ENCODE measurements at regions not wholly inside any gene's neighbourhood (a gene's known extent, or its start where the extent isn't known, plus 50 kb on each side); places are given as distances from the start of the nearest gene placed in this dataset.

DNA sequence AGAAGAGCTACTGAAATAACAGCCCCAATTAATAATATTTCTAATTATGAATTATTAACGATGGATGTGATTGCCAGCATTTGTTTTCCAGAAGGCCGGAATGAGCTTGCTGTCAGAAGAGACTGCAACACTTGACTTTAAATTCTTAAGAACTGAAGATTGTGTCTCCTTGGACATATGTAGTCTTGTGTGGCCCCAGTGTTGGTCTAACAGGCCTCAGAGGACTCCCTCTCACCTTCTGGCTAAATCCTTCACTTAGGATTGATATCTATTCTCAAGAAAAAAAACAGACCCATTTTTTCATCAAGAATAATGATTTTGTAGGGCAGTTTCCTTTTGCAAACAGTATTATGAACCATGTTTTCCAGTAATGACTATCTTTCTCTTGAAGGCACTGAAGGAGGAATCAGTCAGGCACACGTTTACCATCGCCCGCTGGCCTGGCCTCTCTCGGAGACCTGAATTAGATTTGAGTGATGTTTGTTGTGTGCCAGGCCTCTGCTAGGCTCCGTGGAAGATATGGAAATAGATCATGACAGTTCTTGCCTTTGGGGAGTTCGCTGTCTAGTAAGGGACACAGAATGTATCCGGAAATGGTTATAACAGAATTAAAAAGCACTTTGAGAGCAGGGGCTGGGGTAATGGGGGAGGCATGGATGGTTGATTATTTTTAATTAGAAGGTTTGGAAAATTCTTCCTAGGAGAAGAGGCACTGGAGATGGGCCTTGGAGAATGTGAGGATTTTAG, 258.0 kb downstream of the MYCN start:
- Histone ChIP-seq H3K9me3 (ENCODE audit: low read length) (no peaks in the 10 kb centered on the region), H4K20me1 (ENCODE audit: insufficient read depth) (no peaks in the 10 kb centered on the region), H3K27me3 (ENCODE audit: insufficient read depth, low read depth, low read length) (no peaks in the 10 kb centered on the region), H3K9ac (ENCODE audit: low read length) (no peak overlapping the region), H3F3A (ENCODE audit: insufficient read depth, low read length, poor library complexity, severe bottlenecking) (no peaks in the 10 kb centered on the region), H3K27ac (ENCODE audit: low read length) (no peak overlapping the region), H3K9me2 (ENCODE audit: insufficient read depth, low read length) (no peaks in the 10 kb centered on the region), H2AFZ (ENCODE audit: low read depth, low read length) (no peak overlapping the region), H3K4me2 (ENCODE audit: low read length) (no peak overlapping the region), H3K36me3 (ENCODE audit: insufficient read depth, low read length) (no peaks in the 10 kb centered on the region), H3K4me3 (ENCODE audit: low read length) (no peak overlapping the region), H3K79me2 (replicated peaks; ENCODE audit: insufficient read depth, low read length) (no peaks in the 10 kb centered on the region)
- TF ChIP-seq EZH2 (IDR thresholded peaks at IDR 0.05; ENCODE audit: borderline replicate concordance, insufficient read depth, low read length, poor library complexity, severe bottlenecking) (no peak), EP300 (conservative IDR thresholded peaks at IDR 0.05; ENCODE audit: poor library complexity, severe bottlenecking) (no peak), SMC3 (conservative IDR thresholded peaks at IDR 0.05; ENCODE audit: poor library complexity) (no peak), RAD21 (conservative IDR thresholded peaks at IDR 0.05) (no peak), CTCF (IDR thresholded peaks at IDR 0.05; ENCODE audit: poor library complexity, severe bottlenecking) (no peak), MXI1 (conservative IDR thresholded peaks at IDR 0.05; ENCODE audit: poor library complexity, severe bottlenecking) (no peak), POLR2AphosphoS5 (IDR thresholded peaks at IDR 0.05) (no peak), TAF1 (IDR thresholded peaks at IDR 0.05; ENCODE audit: low read depth) (no peak)
- TF ChIP-seq, protein P1, sequence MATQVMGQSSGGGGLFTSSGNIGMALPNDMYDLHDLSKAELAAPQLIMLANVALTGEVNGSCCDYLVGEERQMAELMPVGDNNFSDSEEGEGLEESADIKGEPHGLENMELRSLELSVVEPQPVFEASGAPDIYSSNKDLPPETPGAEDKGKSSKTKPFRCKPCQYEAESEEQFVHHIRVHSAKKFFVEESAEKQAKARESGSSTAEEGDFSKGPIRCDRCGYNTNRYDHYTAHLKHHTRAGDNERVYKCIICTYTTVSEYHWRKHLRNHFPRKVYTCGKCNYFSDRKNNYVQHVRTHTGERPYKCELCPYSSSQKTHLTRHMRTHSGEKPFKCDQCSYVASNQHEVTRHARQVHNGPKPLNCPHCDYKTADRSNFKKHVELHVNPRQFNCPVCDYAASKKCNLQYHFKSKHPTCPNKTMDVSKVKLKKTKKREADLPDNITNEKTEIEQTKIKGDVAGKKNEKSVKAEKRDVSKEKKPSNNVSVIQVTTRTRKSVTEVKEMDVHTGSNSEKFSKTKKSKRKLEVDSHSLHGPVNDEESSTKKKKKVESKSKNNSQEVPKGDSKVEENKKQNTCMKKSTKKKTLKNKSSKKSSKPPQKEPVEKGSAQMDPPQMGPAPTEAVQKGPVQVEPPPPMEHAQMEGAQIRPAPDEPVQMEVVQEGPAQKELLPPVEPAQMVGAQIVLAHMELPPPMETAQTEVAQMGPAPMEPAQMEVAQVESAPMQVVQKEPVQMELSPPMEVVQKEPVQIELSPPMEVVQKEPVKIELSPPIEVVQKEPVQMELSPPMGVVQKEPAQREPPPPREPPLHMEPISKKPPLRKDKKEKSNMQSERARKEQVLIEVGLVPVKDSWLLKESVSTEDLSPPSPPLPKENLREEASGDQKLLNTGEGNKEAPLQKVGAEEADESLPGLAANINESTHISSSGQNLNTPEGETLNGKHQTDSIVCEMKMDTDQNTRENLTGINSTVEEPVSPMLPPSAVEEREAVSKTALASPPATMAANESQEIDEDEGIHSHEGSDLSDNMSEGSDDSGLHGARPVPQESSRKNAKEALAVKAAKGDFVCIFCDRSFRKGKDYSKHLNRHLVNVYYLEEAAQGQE (IDR thresholded peaks at IDR 0.05; ENCODE audit: borderline replicate concordance): no peak

- no peak overlapping the region for H3K4me3 ChIP-seq (ENCODE audit: low read length)
- no peaks in the 10 kb centered on the region for H3K27me3 ChIP-seq (ENCODE audit: insufficient read depth, low read depth, low read length)
These were observed 257.3 kb downstream of the MYCN start for GRCh38 chr2:16197504-16198147.

More at GRCh38 chr2:16197504-16198147, 257.3 kb downstream of the MYCN start:
- no peaks in the 10 kb centered on the region for H4K20me1 ChIP-seq (ENCODE audit: insufficient read depth)
- H3K27ac ChIP-seq (ENCODE audit: low read length): no peak overlapping the region
- no peaks in the 10 kb centered on the region for H3K9me3 ChIP-seq (ENCODE audit: low read length)
- H3K4me2 ChIP-seq (ENCODE audit: low read length): no peak overlapping the region
- no peaks in the 10 kb centered on the region for H3K79me2 ChIP-seq (replicated peaks; ENCODE audit: insufficient read depth, low read length)
- TF ChIP-seq CTCF (IDR thresholded peaks at IDR 0.05; ENCODE audit: poor library complexity, severe bottlenecking) (no peak), MXI1 (conservative IDR thresholded peaks at IDR 0.05; ENCODE audit: poor library complexity, severe bottlenecking) (no peak)
- TF ChIP-seq, protein P1 (IDR thresholded peaks at IDR 0.05; ENCODE audit: borderline replicate concordance): no peak
- no peak overlapping the region for H3K9ac ChIP-seq (ENCODE audit: low read length)
- H2AFZ ChIP-seq (ENCODE audit: low read depth, low read length): no peak overlapping the region
- H3K9me2 ChIP-seq (ENCODE audit: insufficient read depth, low read length): no peaks in the 10 kb centered on the region
- H3F3A ChIP-seq (ENCODE audit: insufficient read depth, low read length, poor library complexity, severe bottlenecking): no peaks in the 10 kb centered on the region
- H3K36me3 ChIP-seq (ENCODE audit: insufficient read depth, low read length): no peaks in the 10 kb centered on the region
